ENCODE measurements at regions not wholly inside any gene's neighbourhood (a gene's known extent, or its start where the extent isn't known, plus 50 kb on each side); places are given as distances from the start of the nearest gene placed in this dataset.

- Mint-ChIP-seq H3K27ac (no peak overlapping the region), H3K4me1 (peaks cover 2 to 4% of the 10 kb centered on the region in 2 experiments; a peak in 1 of 4 replicates), H3K4me3 (no peak overlapping the region), H3K27me3 (ENCODE audit: low read depth) (no peaks in the 10 kb centered on the region), H3K9me3 (no peaks in the 10 kb centered on the region), H3K36me3 (ENCODE audit: insufficient read depth in 1 of 3, low read depth in 3 of 3) (no peaks in the 10 kb centered on the region)
- no peak overlapping the region for H3K14ac ChIP-seq (ENCODE audit: insufficient read depth, low read length)
- no peak for DNase-seq
- no peak overlapping the region for H3K56ac ChIP-seq (ENCODE audit: insufficient read length, low read depth, low read length)
- H4K20me1 ChIP-seq (ENCODE audit: control insufficient read depth, insufficient read depth, insufficient read length): no peaks in the 10 kb centered on the region
- TF ChIP-seq CTCF (conservative IDR thresholded peaks at IDR 0.05): no peak
- H2BK20ac ChIP-seq (ENCODE audit: low read depth, low read length, poor library complexity, severe bottlenecking): no peak overlapping the region
- H2BK5ac ChIP-seq (ENCODE audit: insufficient read length, low read length): no peak overlapping the region
- H2AFZ ChIP-seq (ENCODE audit: low read length): no peak overlapping the region
- no peak overlapping the region for H3K4me2 ChIP-seq (ENCODE audit: insufficient read depth, insufficient read length, low read length)
- no peaks in the 10 kb centered on the region for H3K27me3 ChIP-seq (ENCODE audit: insufficient read depth, low read length)
- no peaks in the 10 kb centered on the region for H3K79me2 ChIP-seq (ENCODE audit: insufficient read depth, low read length)
- no peak overlapping the region for H2BK12ac ChIP-seq (ENCODE audit: insufficient read length, low read depth, low read length)
- no peak overlapping the region for H3K27ac ChIP-seq (ENCODE audit: insufficient read length, low read depth, low read length)
- H2AK5ac ChIP-seq (ENCODE audit: insufficient read length, low read length): no peak overlapping the region
- no peak overlapping the region for H3K4ac ChIP-seq (ENCODE audit: low read depth, low read length)
- H3K9me3 ChIP-seq (ENCODE audit: control insufficient read depth, low read depth, low read length): no peaks in the 10 kb centered on the region
- no peaks in the 10 kb centered on the region for H3K79me1 ChIP-seq (ENCODE audit: insufficient read depth, low read depth, low read length, poor library complexity, severe bottlenecking)
- H4K8ac ChIP-seq (replicated peaks; ENCODE audit: insufficient read length, low read depth, low read length): no peak overlapping the region
- H3T11ph ChIP-seq (ENCODE audit: low read length): no peak overlapping the region
- H4K5ac ChIP-seq (ENCODE audit: insufficient read length, low read depth, low read length): no peak overlapping the region
- no peak overlapping the region for H3K9ac ChIP-seq (ENCODE audit: extremely low read depth, insufficient read length, low read length)
- no peak overlapping the region for H4K91ac ChIP-seq (ENCODE audit: insufficient read length, low read depth, low read length)
- no peak overlapping the region for H2BK15ac ChIP-seq (ENCODE audit: low read depth, low read length)
- no peak overlapping the region for H3K23ac ChIP-seq (ENCODE audit: insufficient read length, low read depth, low read length)
- no peak overlapping the region for H3K18ac ChIP-seq (ENCODE audit: insufficient read length, low read depth, low read length)
- H3K4me1 ChIP-seq (ENCODE audit: insufficient read depth, low read length): no peaks in the 10 kb centered on the region
- no peaks in the 10 kb centered on the region for H3K23me2 ChIP-seq (ENCODE audit: insufficient read length, low read depth, low read length, poor library complexity, severe bottlenecking)
- no peak overlapping the region for H2BK120ac ChIP-seq (ENCODE audit: low read depth, low read length, poor library complexity, severe bottlenecking)
These were observed 419.6 kb downstream of the DIPK2A start for GRCh38 chr3:144391236-144391635.

Measured in H9 (cell line).